ENCODE measurements at regions not wholly inside any gene's neighbourhood (a gene's known extent, or its start where the extent isn't known, plus 50 kb on each side); places are given as distances from the start of the nearest gene placed in this dataset.
A peak's percentile ranks its signal among the peaks of the same experiment; 100 is the strongest.
"Not testable (repeated sequence)": the region's sequence is repeated elsewhere in the genome, so short reads cannot be mapped to it uniquely, and the experiment has no call there.

- DNase-seq (ENCODE audit: low read depth, low spot score) = no peak
These were observed 87.9 kb upstream of the TRIO start for GRCh38 chr5:14054965-14055963.

- DNase-seq (ENCODE audit: low read depth, low spot score) = no peak
These were observed 88.9 kb upstream of the TRIO start for GRCh38 chr5:14054111-14054854.

DNA sequence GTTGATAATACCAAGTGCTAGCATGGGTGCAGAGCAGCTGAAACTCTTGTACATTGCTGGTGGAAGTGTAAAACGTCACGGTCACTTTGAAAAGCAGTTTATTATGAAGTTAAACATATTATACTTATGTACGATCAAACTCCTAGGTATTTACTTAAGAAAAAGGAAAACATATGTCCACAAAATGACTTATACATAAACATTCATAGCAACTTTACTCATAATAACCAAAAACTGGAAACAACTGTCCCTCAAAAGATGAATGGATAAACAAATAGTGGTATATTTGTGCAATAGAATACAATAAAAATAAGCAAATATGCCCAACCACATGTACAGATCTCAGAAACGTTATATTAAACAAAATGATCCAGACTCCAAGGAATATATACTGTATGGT lies 92.3 kb upstream of the TRIO start:
- no peak for DNase-seq (ENCODE audit: low read depth, low spot score)

DNA sequence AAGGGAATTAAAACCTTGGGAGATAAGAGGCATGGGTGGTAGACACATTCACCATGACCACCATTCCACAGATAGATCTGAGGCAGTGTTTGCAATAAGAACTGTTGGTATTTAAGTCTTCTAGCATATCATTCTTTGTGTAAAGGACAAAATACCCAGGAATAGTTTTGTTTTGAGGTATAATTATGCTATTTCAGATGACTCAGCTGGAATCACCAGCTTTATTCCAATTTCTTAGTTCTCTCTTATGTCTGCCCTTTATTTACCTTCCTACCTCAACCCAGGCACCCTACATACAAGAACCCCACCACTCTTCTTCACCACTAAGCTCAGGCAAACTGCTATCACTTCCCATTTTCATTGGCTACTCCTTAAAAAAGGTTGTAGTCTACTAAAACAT lies 94.7 kb upstream of the TRIO start:
- DNase-seq (ENCODE audit: low read depth, low spot score) = no peak

DNA sequence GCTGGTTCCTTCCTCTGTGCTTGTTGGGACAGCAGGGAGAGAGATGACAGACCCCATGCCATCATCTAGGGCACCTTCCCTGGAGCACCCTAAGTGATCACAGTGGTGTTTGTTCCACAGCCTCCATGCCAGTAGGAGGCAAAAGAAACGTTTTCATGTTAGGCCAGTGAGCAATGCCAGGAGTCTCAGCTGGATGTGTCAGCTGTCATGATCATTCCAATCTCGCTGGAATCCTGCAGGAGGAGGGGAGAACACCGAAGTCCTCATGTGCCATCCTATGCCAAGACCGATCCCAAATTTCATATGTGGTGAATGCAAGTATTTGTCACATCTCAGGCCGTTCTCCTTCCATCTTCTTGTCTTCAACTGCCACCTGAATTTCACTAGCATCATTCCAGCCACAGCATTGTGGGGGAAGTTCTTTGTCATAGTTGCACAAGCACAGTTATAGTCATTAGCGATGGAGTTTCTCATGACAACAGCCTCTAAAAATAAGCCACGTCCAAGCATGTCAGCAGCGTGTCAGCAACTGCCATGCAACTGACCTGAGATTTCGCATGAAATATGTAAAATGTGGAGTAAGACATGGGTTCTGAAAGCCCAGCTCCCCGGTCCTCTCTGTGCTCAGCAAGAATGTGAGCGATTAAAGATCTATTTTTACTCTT lies 97.2 kb upstream of the DNAH5 start:
- no peak for DNase-seq (ENCODE audit: low read depth, low spot score)

GRCh38 chr5:14040542-14040941 lies 96.1 kb upstream of the DNAH5 start:
- DNase-seq (ENCODE audit: low read depth, low spot score) = no peak

DNA sequence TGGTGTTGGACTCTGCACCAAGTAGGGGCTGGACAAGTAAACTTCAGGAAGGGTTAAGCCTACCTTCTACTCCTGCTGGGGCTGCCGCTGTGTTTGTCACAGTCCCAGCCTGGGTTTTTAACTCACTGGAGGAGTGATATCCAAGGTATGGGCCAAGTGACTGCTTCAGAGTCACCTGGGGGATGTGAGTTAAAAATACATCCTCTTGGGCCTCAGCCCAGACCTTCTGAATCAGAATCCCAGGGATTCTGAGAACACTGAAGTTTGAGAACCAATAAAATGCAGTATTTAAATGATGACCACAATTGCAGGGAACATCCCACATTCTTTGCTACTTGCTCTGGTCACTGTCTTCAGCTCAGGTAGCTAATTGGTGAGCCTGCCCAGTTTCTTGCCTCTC lies 95.1 kb upstream of the DNAH5 start:
- no peak for DNase-seq (ENCODE audit: low read depth, low spot score)

- no peak for DNase-seq (ENCODE audit: low read depth, low spot score)
These were observed 94.6 kb upstream of the DNAH5 start for GRCh38 chr5:14039063-14039462.

- peak; percentile 86 for DNase-seq (ENCODE audit: low read depth, low spot score)
These were observed 94.0 kb upstream of the DNAH5 start for GRCh38 chr5:14038341-14038959.

DNA sequence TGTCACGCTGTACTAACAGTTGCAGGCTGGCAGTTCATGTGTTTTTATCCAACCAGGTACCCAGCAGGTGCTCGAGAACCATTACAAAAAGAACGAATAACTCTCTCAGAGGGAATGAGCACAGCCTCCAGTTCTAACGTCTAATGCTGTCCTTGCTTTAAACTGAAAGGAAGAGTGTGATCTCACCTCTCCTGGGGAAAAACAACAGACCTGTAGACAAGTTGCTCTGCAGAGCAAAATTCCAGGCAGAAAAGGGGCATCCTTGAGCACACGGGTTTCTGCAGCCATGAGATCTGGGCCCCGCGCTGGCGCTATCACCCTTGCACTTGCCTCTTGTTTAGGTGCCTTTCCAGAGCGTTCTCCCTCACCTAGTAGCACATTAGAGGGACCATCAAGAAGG lies 92.5 kb upstream of the DNAH5 start:
- DNase-seq (ENCODE audit: low read depth, low spot score) = no peak

- DNase-seq (ENCODE audit: low read depth, low spot score) = no peak
These were observed 92.0 kb upstream of the DNAH5 start for GRCh38 chr5:14036514-14036913.

DNA sequence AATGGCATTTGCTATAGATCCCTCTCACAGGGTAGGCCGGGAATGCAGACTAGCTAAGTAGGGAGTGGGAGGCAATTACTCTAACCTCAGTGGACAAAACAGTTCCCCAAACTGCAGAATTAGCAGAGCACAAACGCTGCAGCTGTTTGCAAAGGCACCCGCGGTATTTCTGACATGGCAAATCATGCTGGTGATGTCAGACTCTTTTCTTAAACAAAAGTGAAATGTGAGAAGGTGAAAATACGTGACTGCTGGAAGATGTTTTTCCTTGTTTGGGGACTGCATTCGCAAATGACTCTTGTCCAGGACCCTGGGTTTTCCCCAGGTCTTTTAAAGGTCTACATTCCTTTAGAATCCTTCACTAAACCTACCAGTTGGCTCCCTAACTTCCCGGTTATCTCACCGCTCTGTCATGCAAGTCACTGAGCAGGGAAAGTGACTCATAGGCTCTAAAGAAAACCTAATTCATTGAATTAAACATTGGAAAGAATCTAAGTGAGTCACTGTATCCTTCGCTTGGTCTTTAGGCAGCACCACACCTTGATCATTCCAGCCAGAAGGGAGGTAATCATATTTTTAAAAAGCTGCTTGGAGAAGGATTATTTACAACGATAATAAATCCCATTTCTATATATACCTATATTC lies 91.5 kb upstream of the DNAH5 start:
- DNase-seq (ENCODE audit: low read depth, low spot score) = peak; percentile 64

DNA sequence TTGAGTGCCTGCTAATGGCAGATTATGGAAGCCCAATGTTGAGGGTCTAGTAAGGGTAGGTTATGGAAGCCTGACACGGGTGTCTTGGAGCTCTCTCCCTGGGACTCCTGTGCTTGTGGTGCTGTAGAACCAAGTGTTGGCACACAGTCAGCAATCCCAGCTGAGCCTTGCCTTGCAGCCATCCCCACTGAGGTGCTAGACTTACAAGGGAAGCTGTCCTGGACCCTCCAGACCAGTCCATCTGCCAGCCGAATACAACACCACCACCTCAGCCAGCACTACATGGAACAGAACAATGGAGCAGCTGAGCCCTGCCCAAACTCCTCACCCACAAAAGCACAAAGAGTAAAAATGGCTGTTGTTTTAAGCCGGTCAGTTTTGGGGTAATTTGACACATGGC lies 90.5 kb upstream of the DNAH5 start:
- no peak for DNase-seq (ENCODE audit: low read depth, low spot score)

GRCh38 chr5:14032918-14033317 lies 88.4 kb upstream of the DNAH5 start:
- DNase-seq (ENCODE audit: low read depth, low spot score) = no peak

DNA sequence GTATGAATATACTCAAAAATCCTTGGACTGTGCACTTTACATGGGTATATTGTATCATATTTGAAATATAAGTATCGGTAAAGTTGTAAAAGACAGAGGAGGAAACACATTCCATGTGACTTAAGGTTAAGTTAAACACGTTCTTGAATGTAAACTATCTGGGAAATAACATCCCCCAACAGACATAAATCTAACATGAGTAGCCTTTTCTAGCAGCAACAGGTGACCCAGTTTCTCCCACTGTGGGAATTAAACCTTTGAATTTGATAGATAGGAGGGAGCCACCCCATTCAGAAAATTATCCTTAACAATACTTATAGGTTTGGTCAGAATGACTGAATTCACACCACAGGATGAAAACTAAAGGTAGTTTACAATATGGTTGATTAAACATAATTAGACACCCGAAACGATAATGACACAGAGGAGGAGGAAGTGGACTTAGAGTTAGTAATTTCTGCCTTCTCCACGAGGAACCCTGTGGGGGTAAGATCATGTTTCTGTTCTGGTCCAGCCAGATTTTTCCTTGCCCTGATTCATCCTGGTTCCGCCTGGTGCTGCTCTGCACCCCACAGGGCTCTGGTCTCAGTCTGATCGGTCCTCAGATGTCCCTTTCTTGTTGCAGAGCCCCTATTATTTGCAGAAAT lies 84.6 kb upstream of the DNAH5 start:
- DNase-seq (ENCODE audit: low read depth, low spot score) = no peak

DNA sequence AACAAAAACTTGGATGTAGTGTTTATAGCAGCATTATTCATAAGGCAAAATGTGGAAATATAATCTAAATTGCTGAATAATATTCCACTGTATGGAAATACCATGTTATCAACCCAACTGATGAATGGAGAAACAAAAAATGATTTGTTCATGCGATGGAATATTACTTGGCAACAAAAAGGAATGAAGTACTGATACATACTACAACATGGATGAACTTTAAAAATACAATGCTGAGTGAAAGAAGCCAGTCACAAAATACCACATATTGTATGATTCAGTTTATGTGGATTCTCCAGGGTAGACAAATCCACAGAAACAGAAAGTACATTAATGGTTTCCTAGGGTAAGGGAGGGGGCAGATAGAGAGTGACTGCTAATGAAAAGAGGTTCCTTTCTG lies 83.7 kb upstream of the DNAH5 start:
- no peak for DNase-seq (ENCODE audit: low read depth, low spot score)

GRCh38 chr5:14025569-14026286 lies 81.2 kb upstream of the DNAH5 start:
- no peak for DNase-seq (ENCODE audit: low read depth, low spot score)

GRCh38 chr5:14022971-14023370 lies 78.5 kb upstream of the DNAH5 start:
- no peak for DNase-seq (ENCODE audit: low read depth, low spot score)

DNA sequence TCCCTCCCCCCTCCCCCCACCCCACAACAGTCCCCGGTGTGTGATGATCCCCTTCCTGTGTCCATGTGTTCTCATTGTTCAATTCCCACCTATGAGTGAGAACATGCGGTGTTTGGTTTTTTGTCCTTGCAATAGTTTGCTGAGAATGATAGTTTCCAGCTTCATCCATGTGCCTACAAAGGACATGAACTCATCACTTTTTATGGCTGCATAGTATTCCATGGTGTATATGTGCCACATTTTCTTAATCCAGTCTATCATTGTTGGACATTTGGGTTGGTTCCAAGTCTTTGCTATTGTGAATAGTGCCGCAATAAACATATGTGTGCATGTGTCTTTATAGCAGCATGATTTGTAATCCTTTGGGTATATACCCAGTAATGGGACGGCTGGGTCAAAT lies 76.5 kb upstream of the DNAH5 start:
- DNase-seq (ENCODE audit: low read depth, low spot score) = not testable (repeated sequence)

DNA sequence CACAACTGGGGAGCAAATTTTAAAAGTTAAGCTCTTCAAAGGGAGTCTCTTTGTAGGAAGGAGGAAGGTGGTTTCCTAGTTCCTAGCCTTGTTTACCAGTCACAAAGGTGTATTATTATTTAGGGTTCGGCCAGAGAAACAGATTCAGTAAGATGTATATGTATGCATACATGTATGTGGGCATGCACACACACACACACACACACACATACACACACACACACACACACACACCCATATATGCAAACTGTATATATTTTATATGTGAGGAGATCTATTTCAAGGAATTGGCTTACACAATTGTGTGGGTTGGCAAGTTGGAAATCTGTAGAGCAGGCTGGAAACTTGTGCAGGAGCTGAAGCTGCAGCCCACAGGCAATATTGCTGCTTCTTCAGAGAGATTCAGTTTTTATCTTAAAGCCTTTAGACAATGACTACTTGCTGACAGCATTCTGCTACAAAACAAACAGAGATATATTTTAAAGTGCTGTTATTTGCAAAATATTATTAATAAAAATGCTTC lies 75.3 kb upstream of the DNAH5 start:
- DNase-seq (ENCODE audit: low read depth, low spot score) = no peak
